ENCODE measurements at regions not wholly inside any gene's neighbourhood (a gene's known extent, or its start where the extent isn't known, plus 50 kb on each side); places are given as distances from the start of the nearest gene placed in this dataset.
A peak's percentile ranks its signal among the peaks of the same experiment; 100 is the strongest.

- Mint-ChIP-seq H3K9me3 (no peaks in the 10 kb centered on the region), H3K27ac (peak overlapping the region; percentile 99; the same call in 1 of the 2 replicates), H3K4me1 (peaks cover 58% of the 10 kb centered on the region), H3K36me3 (no peaks in the 10 kb centered on the region), H3K4me3 (no peak overlapping the region), H3K27me3 (ENCODE audit: low read depth) (no peaks in the 10 kb centered on the region; the same call in 1 of the 2 replicates)
- DNase-seq (ENCODE audit: low spot score) (peak; percentile 80), ATAC-seq (peak; percentile 86)
- POLR2A ChIA-PET = interaction anchor here (0.7 to 1.5 kb wide), 5 partner anchors 10 to 53 kb away, joined by 3 to 8 read pairs (median 4); no protein-coding TSS in a partner anchor
- CTCF ChIA-PET = interaction anchor here (0.6 to 5.2 kb wide), 11 partner anchors 10 to 519 kb away, joined by 3 to 93 read pairs (median 6); no protein-coding TSS in a partner anchor
- TF ChIP-seq MAX (CRISPR knock-in tag; IDR thresholded peaks at IDR 0.05) (peak; percentile 45), GABPB1 (CRISPR knock-in tag; IDR thresholded peaks at IDR 0.05) (no peak), ZNF423 (CRISPR knock-in tag; IDR thresholded peaks at IDR 0.05) (no peak), PREB (CRISPR knock-in tag; IDR thresholded peaks at IDR 0.05; ENCODE audit: borderline replicate concordance) (no peak), MXD4 (CRISPR knock-in tag; IDR thresholded peaks at IDR 0.05; ENCODE audit: borderline replicate concordance) (no peak), RORB (CRISPR knock-in tag; IDR thresholded peaks at IDR 0.05) (no peak), SP1 (CRISPR knock-in tag; conservative IDR thresholded peaks at IDR 0.05) (0 out of 2 replicates have a peak, but pooled peaks have one; percentile 21), NFATC4 (CRISPR knock-in tag; IDR thresholded peaks at IDR 0.05) (no peak), ELF4 (CRISPR knock-in tag; IDR thresholded peaks at IDR 0.05; ENCODE audit: low read depth) (no peak), ETV6 (CRISPR knock-in tag; IDR thresholded peaks at IDR 0.05) (peak; percentile 26; the same call in 1 of the 2 replicates), CTCF (IDR thresholded peaks at IDR 0.05) (no peak), RELA (CRISPR knock-in tag; IDR thresholded peaks at IDR 0.05; ENCODE audit: borderline replicate concordance) (no peak), E2F5 (CRISPR knock-in tag; IDR thresholded peaks at IDR 0.05) (no peak), ZNF281 (CRISPR knock-in tag; IDR thresholded peaks at IDR 0.05) (no peak), EMX1 (CRISPR knock-in tag; IDR thresholded peaks at IDR 0.05) (no peak), MLX (CRISPR knock-in tag; IDR thresholded peaks at IDR 0.05) (no peak), USF2 (CRISPR knock-in tag; IDR thresholded peaks at IDR 0.05) (no peak), ZNF121 (CRISPR knock-in tag; IDR thresholded peaks at IDR 0.05) (no peak; the same call in 1 of the 2 replicates), NFE2L1 (CRISPR knock-in tag; IDR thresholded peaks at IDR 0.05) (no peak), ATF1 (CRISPR knock-in tag; IDR thresholded peaks at IDR 0.05) (no peak), ZNF232 (CRISPR knock-in tag; IDR thresholded peaks at IDR 0.05) (0 out of 2 replicates have a peak, but pooled peaks have one; percentile 43), PRDM15 (CRISPR knock-in tag; IDR thresholded peaks at IDR 0.05) (no peak), KAT7 (CRISPR knock-in tag; IDR thresholded peaks at IDR 0.05; ENCODE audit: borderline replicate concordance) (no peak), ZNF219 (CRISPR knock-in tag; IDR thresholded peaks at IDR 0.05; ENCODE audit: borderline replicate concordance) (no peak)
These were observed 278.9 kb downstream of the SEC14L1 start for GRCh38 chr17:77419547-77420094.

Data from WTC11 (cell line).